HepG2 (cell line): ENCODE measurements at regions not wholly inside any gene's neighbourhood (a gene's known extent, or its start where the extent isn't known, plus 50 kb on each side); places are given as distances from the start of the nearest gene placed in this dataset.
A peak's percentile ranks its signal among the peaks of the same experiment; 100 is the strongest.

Experiments used
- AGO2 ChIP-seq: fragments of 200-400 bp; formaldehyde crosslinking; optimal IDR thresholded peaks from 2 replicates; pipeline ENCODE3; 2017; ENCODE audit warnings: mild to moderate bottlenecking, low read depth, low read length, moderate library complexity
- BRD4 ChIP-seq: sonication (generic); formaldehyde crosslinking; IDR thresholded peaks from 2 replicates; pipeline ENCODE4 v1.4.0; 2020; ENCODE audit warnings: missing genetic modification reagents
- GATA4 ChIP-seq: sonication (generic); IDR thresholded peaks from 2 replicates; pipeline ENCODE4 v1.6.1; 2016; ENCODE audit warnings: antibody characterized with exemption, low read depth, borderline replicate concordance
- HDAC1 ChIP-seq: sonication (generic); formaldehyde crosslinking; IDR thresholded peaks from 2 replicates; pipeline ENCODE4 v1.5.1; 2020; ENCODE audit warnings: mild to moderate bottlenecking, missing genetic modification reagents
- HNF4A ChIP-seq: sonication (generic); formaldehyde crosslinking; IDR thresholded peaks from 2 replicates; pipeline ENCODE4 v1.4.0; 2020; ENCODE audit warnings: missing genetic modification reagents
- HNRNPLL ChIP-seq: fragments of 200-400 bp; formaldehyde crosslinking; IDR thresholded peaks from 2 replicates; pipeline ENCODE4 v1.6.1; 2017; ENCODE audit warnings: mild to moderate bottlenecking, low read depth, low read length; ENCODE audit not compliant: poor library complexity, severe bottlenecking
- MIER2 ChIP-seq: IDR thresholded peaks from 2 replicates; pipeline ENCODE4 v1.6.1; 2016; ENCODE audit warnings: missing biosample characterization, missing genetic modification reagents
- PAF1 ChIP-seq: IDR thresholded peaks from 2 replicates; pipeline ENCODE4 v1.6.1; 2016; ENCODE audit warnings: missing genetic modification reagents, missing compliant biosample characterization
- PCBP2 ChIP-seq: fragments of 200-400 bp; formaldehyde crosslinking; optimal IDR thresholded peaks from 2 replicates; pipeline ENCODE3; 2018; ENCODE audit warnings: low read length, low read depth; ENCODE audit not compliant: poor library complexity, severe bottlenecking
- POLR2A ChIP-seq, 2 experiments: IDR thresholded peaks; 2 replicates each; pipeline ENCODE4 v1.6.1; 2011; ENCODE audit warnings: low read depth in 2 of 2, low read length in 2 of 2, mild to moderate bottlenecking in 1 of 2, moderate library complexity in 1 of 2; ENCODE audit not compliant: insufficient read depth in 1 of 2
- SMAD1 ChIP-seq: sonication (generic); formaldehyde crosslinking; IDR thresholded peaks from 2 replicates; pipeline ENCODE4 v1.4.0; 2020; ENCODE audit warnings: missing genetic modification reagents, low read depth, mild to moderate bottlenecking, borderline replicate concordance
- SOX13 ChIP-seq, 3 experiments: fragments of 450-650 bp in 1 of 3; sonication (generic) in 1 of 3; formaldehyde crosslinking in 1 of 3; IDR thresholded peaks in 2 of 3; conservative IDR thresholded peaks in 1 of 3; 2 replicates each; pipeline versions ENCODE4 v1.5.0 to v1.6.1; 2016 to 2020; ENCODE audit warnings: antibody characterized with exemption in 1 of 3, mild to moderate bottlenecking in 1 of 3, missing compliant biosample characterization in 1 of 3, missing genetic modification reagents in 1 of 3, moderate library complexity in 1 of 3
- SYNCRIP ChIP-seq: fragments of 200-400 bp; formaldehyde crosslinking; IDR thresholded peaks from 2 replicates; pipeline ENCODE4 v1.6.1; 2018; ENCODE audit warnings: mild to moderate bottlenecking, low read depth, low read length; ENCODE audit not compliant: insufficient read depth
- TBX3 ChIP-seq: fragments of 450-650 bp; IDR thresholded peaks from 2 replicates; pipeline ENCODE4 v1.6.1; 2017; ENCODE audit warnings: antibody characterized with exemption, mild to moderate bottlenecking, inconsistent platforms, borderline replicate concordance
- WIZ ChIP-seq: sonication (generic); formaldehyde crosslinking; IDR thresholded peaks from 2 replicates; pipeline ENCODE4 v1.5.1; 2020; ENCODE audit warnings: mild to moderate bottlenecking, missing genetic modification reagents
- ZBTB20 ChIP-seq: sonication (generic); formaldehyde crosslinking; IDR thresholded peaks from 2 replicates; pipeline ENCODE4 v1.8.1; 2023; ENCODE audit warnings: missing genetic modification reagents, low read depth, mild to moderate bottlenecking, borderline replicate concordance
- ZFP62 ChIP-seq: sonication (generic); formaldehyde crosslinking; IDR thresholded peaks from 2 replicates; pipeline ENCODE4 v1.4.0; 2020; ENCODE audit warnings: missing genetic modification reagents
- ZNF546 ChIP-seq: sonication (generic); formaldehyde crosslinking; conservative IDR thresholded peaks from 2 replicates; pipeline ENCODE4 v1.8.1; 2023; ENCODE audit warnings: mild to moderate bottlenecking, missing genetic modification reagents
- ZNF558 ChIP-seq: sonication (generic); formaldehyde crosslinking; IDR thresholded peaks from 2 replicates; pipeline ENCODE4 v1.9.0; 2022; ENCODE audit warnings: mild to moderate bottlenecking, missing genetic modification reagents, borderline replicate concordance
- TF ChIP-seq, protein P1 (sequence below): sonication (generic); formaldehyde crosslinking; IDR thresholded peaks from 2 replicates; pipeline ENCODE4 v1.5.0; 2020; ENCODE audit warnings: mild to moderate bottlenecking, missing genetic modification reagents
- TF ChIP-seq, protein P2 (sequence below): sonication (generic); formaldehyde crosslinking; IDR thresholded peaks from 2 replicates; pipeline ENCODE4 v1.4.0; 2020; ENCODE audit warnings: missing genetic modification reagents, borderline replicate concordance
- TF ChIP-seq, protein P3 (sequence below): sonication (generic); formaldehyde crosslinking; IDR thresholded peaks from 2 replicates; pipeline ENCODE4 v1.8.0; 2022; ENCODE audit warnings: missing genetic modification reagents, mild to moderate bottlenecking, inconsistent platforms, borderline replicate concordance

DNA sequence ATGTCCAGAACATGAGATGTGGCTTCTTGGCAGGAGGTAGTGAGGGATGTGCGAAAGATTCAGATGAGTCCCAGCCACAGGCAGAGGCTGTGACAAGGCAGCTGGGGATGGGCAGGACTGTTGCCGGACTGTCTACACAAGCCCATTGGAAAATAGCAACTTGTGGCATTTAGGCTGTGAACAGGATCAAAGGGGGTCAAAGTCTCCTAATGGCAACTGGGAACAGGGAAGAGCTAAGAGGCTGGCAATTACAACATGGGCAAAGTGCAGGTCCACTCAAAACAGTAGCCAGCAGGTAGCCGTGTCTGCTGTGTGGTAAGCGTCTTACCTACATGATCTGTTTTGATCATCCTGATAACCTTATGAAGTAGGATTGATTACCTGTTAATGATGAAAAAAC, 254.2 kb upstream of the ZNF32 start (continued):
- TF ChIP-seq GATA4 (no peak), WIZ (CRISPR knock-in tag) (no peak; the same call in 1 of the 2 replicates), SYNCRIP (no peak), HDAC1 (CRISPR knock-in tag) (peak; percentile 65), ZNF546 (CRISPR knock-in tag) (no peak), BRD4 (no peak), POLR2A (IDR thresholded peaks at IDR 0.05; ENCODE audit: insufficient read depth in 1 of 2, low read depth in 2 of 2, low read length in 2 of 2) (no peak), ZFP62 (no peak), TBX3 (no peak), SOX13 (IDR thresholded peaks at IDR 0.05) (no peak), SOX13 (CRISPR knock-in tag; conservative IDR thresholded peaks at IDR 0.05 in 1 of 2, IDR thresholded peaks at IDR 0.05 in 1 of 2) (peak in 1 of 2 experiments; percentile 64; a peak in 2 of 4 replicates), PAF1 (CRISPR knock-in tag) (no peak), ZNF558 (CRISPR knock-in tag) (no peak), HNF4A (CRISPR knock-in tag) (peak; percentile 93), AGO2 (no peak), HNRNPLL (no peak), ZBTB20 (CRISPR knock-in tag) (no peak), PCBP2 (no peak), MIER2 (CRISPR knock-in tag) (no peak), SMAD1 (no peak)
- TF ChIP-seq, protein P1, sequence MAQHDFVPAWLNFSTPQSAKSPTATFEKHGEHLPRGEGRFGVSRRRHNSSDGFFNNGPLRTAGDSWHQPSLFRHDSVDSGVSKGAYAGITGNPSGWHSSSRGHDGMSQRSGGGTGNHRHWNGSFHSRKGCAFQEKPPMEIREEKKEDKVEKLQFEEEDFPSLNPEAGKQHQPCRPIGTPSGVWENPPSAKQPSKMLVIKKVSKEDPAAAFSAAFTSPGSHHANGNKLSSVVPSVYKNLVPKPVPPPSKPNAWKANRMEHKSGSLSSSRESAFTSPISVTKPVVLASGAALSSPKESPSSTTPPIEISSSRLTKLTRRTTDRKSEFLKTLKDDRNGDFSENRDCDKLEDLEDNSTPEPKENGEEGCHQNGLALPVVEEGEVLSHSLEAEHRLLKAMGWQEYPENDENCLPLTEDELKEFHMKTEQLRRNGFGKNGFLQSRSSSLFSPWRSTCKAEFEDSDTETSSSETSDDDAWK, result no peak
- TF ChIP-seq, protein P2, sequence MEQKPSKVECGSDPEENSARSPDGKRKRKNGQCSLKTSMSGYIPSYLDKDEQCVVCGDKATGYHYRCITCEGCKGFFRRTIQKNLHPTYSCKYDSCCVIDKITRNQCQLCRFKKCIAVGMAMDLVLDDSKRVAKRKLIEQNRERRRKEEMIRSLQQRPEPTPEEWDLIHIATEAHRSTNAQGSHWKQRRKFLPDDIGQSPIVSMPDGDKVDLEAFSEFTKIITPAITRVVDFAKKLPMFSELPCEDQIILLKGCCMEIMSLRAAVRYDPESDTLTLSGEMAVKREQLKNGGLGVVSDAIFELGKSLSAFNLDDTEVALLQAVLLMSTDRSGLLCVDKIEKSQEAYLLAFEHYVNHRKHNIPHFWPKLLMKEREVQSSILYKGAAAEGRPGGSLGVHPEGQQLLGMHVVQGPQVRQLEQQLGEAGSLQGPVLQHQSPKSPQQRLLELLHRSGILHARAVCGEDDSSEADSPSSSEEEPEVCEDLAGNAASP (CRISPR knock-in tag), result peak; percentile 24; the same call in 1 of the 2 replicates
- TF ChIP-seq, protein P3, sequence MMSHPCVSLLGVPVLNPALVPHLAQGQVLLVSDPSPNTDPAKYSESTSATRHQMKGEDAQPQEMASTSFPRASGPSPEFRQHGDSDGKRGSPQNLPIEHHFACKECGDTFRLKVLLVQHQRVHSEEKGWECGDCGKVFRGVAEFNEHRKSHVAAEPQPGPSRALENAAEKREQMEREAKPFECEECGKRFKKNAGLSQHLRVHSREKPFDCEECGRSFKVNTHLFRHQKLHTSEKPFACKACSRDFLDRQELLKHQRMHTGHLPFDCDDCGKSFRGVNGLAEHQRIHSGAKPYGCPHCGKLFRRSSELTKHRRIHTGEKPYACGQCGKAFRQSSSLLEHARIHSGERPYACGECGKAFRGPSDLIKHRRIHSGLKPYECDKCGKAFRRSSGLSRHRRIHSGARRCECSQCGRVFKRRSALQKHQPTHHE (CRISPR knock-in tag), result no peak
